ENCODE measurements at regions not wholly inside any gene's neighbourhood (a gene's known extent, or its start where the extent isn't known, plus 50 kb on each side); places are given as distances from the start of the nearest gene placed in this dataset.

- Mint-ChIP-seq H3K9me3 (no peaks in the 10 kb centered on the region), H3K27me3 (no peaks in the 10 kb centered on the region), H3K27ac (no peak overlapping the region), H3K4me3 (no peak overlapping the region), H3K4me1 (no peaks in the 10 kb centered on the region), H3K36me3 (ENCODE audit: low read depth) (no peaks in the 10 kb centered on the region)
- intact Hi-C loops (cut with micrococcal nuclease) = no loop called here
- ChIA-PET CTCF (no interaction called here), POLR2A (no interaction called here)
- ATAC-seq (ENCODE audit: low read depth) (no peak), DNase-seq (no peak)
- TF ChIP-seq, protein P1, sequence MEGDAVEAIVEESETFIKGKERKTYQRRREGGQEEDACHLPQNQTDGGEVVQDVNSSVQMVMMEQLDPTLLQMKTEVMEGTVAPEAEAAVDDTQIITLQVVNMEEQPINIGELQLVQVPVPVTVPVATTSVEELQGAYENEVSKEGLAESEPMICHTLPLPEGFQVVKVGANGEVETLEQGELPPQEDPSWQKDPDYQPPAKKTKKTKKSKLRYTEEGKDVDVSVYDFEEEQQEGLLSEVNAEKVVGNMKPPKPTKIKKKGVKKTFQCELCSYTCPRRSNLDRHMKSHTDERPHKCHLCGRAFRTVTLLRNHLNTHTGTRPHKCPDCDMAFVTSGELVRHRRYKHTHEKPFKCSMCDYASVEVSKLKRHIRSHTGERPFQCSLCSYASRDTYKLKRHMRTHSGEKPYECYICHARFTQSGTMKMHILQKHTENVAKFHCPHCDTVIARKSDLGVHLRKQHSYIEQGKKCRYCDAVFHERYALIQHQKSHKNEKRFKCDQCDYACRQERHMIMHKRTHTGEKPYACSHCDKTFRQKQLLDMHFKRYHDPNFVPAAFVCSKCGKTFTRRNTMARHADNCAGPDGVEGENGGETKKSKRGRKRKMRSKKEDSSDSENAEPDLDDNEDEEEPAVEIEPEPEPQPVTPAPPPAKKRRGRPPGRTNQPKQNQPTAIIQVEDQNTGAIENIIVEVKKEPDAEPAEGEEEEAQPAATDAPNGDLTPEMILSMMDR (IDR thresholded peaks at IDR 0.05) = no peak
Measured at GRCh38 chr5:118007262-118007661, 981.1 kb downstream of the DTWD2 start.

- TF ChIP-seq, protein P1 (IDR thresholded peaks at IDR 0.05) = no peak
- Mint-ChIP-seq H3K27ac (no peak overlapping the region), H3K27me3 (no peaks in the 10 kb centered on the region), H3K4me1 (no peaks in the 10 kb centered on the region), H3K9me3 (no peaks in the 10 kb centered on the region), H3K4me3 (no peak overlapping the region), H3K36me3 (ENCODE audit: low read depth) (no peaks in the 10 kb centered on the region)
- intact Hi-C loops (cut with micrococcal nuclease) = no loop called here
- ATAC-seq (ENCODE audit: low read depth) (no peak), DNase-seq (no peak)
- POLR2A ChIA-PET = no interaction called here
- CTCF ChIA-PET = no interaction called here
Measured at GRCh38 chr5:118006219-118006618, 982.1 kb downstream of the DTWD2 start.

- ChIA-PET CTCF (no interaction called here), POLR2A (no interaction called here)
- H3K27me3 Mint-ChIP-seq = no peaks in the 10 kb centered on the region
- no peak overlapping the region for H3K27ac Mint-ChIP-seq
- no peak overlapping the region for H3K4me3 Mint-ChIP-seq
- H3K9me3 Mint-ChIP-seq = peaks cover 2% of the 10 kb centered on the region
- DNase-seq (no peak), ATAC-seq (ENCODE audit: low read depth) (no peak)
- no peaks in the 10 kb centered on the region for H3K4me1 Mint-ChIP-seq
- TF ChIP-seq, protein P1 (IDR thresholded peaks at IDR 0.05) = no peak
- intact Hi-C loops (cut with micrococcal nuclease) = no loop called here
- no peaks in the 10 kb centered on the region for H3K36me3 Mint-ChIP-seq (ENCODE audit: low read depth)
Measured at GRCh38 chr5:117999939-118000549, 988.3 kb downstream of the DTWD2 start.

DNA sequence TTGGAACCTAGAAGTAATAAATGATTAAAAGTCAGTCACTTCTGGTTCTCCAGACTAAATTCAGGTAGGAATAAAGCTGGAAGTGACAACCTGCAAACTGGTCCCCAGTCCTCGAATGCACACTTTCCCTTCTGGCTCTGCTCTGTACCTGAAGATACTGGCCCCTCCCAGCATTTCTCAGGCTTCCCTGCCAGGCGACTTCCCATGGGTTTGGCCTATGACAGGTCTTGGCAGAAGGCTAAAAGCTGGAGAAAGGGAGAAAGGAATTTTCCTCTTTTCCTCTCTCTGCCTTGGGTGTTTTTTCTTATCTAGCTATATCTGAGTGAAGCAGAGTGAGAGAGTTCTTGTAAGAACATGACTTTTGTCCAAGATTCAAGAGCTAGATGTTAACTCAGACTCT lies 1005.7 kb downstream of the DTWD2 start:
- H3K27ac Mint-ChIP-seq = no peak overlapping the region
- DNase-seq (no peak), ATAC-seq (ENCODE audit: low read depth) (no peak)
- no peaks in the 10 kb centered on the region for H3K27me3 Mint-ChIP-seq
- no peaks in the 10 kb centered on the region for H3K4me1 Mint-ChIP-seq
- no peaks in the 10 kb centered on the region for H3K9me3 Mint-ChIP-seq
- H3K36me3 Mint-ChIP-seq (ENCODE audit: low read depth) = no peaks in the 10 kb centered on the region
- intact Hi-C loops (cut with micrococcal nuclease) = no loop called here
- TF ChIP-seq, protein P1 (IDR thresholded peaks at IDR 0.05) = no peak
- POLR2A ChIA-PET = no interaction called here
- CTCF ChIA-PET = no interaction called here
- no peak overlapping the region for H3K4me3 Mint-ChIP-seq

GRCh38 chr5:117973785-117974184 lies 1014.6 kb downstream of the DTWD2 start:
- Mint-ChIP-seq H3K4me1 (no peaks in the 10 kb centered on the region), H3K4me3 (no peak overlapping the region), H3K36me3 (ENCODE audit: low read depth) (no peaks in the 10 kb centered on the region), H3K27ac (no peak overlapping the region), H3K9me3 (peaks cover 5% of the 10 kb centered on the region), H3K27me3 (no peaks in the 10 kb centered on the region)
- ChIA-PET CTCF (no interaction called here), POLR2A (no interaction called here)
- ATAC-seq (ENCODE audit: low read depth) = no peak
- DNase-seq = no peak
- intact Hi-C loops (cut with micrococcal nuclease) = no loop called here
- TF ChIP-seq, protein P1 (IDR thresholded peaks at IDR 0.05) = no peak

Measured in activated B cell treated with CpG ODN at 0.5 μM for 24 hours (primary cell).